Activated CD8-positive, alpha-beta memory T cell treated with anti-CD3 and anti-CD28 coated beads, Interleukin-2, amount 50 U/mL, for 4 hours (primary cell): ENCODE measurements at regions not wholly inside any gene's neighbourhood (a gene's known extent, or its start where the extent isn't known, plus 50 kb on each side); places are given as distances from the start of the nearest gene placed in this dataset.

Source experiments
- DNase-seq: peaks from one replicate; pipeline ENCODE4 v3.0.0-alpha.2; 2020

DNA sequence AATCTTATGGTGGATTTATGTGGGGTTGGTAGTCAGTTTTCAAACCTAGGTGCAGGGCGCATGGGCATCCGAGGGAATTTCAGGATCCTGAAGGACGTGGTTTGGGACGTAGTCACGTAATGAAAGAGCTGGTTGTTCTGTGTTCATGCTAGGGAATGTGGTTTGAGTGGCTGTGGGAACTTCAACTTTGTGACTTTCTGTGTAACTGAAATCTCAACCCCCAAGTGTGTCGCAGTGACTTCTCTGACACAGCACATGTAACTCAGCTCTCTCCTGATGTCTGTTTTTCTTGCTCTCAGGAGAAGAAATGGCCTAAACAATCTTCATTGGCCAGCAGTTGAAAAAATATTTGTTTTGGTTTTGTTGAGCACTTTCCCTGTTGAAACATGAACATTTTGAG, 199.0 kb downstream of the PTEN start:
- no peak for DNase-seq

DNA sequence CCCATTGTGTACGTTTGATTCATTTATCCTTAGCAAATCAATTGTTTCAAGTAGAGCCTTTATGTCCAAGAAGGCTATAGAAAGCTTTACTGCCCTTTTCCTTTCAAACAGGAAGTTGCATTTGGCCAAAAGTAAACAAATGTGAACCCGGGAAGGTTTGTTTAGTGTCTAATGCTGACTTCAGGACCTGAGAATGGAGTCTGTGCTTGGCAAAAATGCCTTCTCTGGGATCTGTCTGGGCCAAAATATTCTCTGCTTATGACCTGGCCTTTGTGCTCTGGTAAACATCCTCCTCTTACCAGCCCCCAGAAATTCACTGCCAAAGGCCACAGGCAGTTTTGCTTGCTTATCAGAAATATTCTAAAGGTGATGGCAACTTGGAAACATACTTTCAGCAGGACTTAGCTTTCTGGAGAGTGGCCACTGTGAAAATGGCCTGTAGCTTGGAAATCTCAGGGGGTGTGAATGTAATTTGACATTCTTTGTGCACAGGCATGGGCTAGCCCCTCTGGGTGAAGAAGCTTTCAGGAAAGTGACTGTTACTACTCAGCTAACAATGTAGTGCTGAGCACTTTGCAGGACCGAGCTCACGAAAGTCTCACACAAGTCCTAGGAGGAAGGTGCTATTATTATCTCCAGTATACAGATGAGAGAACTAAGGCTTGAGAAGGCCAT, 199.5 kb downstream of the PTEN start:
- no peak for DNase-seq

DNA sequence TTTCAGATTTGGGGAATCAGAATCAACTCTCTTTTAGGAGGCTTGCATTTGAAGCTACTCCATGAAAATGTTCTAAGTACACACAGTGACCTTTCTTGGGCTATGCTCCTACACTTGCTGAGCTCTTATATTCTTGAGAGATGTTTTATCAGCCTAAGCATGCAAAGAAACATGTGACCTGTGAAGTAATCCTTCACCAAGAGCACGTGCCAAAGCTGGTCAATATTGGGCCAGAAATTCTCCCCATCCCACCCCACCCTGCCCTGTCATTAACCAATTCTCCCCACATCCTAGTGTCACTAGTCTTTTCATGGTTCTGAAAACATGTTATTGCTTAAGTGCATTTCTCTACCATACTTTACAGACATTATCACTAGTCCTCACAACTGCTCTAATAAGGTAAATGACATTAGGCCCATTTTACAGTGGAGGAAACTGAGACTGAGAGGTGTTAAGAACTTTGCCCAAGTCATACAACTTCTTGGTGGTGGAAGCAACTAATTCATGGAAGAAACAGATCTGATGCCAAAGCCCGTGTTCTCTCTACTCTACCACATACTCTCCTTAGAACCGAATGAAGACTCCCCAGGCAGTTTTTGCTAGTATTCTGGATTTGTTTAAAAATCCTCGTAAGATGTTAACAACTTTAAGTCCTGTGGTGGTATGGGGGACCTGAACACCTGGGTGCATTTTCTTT, 200.6 kb downstream of the PTEN start:
- DNase-seq: no peak

DNA sequence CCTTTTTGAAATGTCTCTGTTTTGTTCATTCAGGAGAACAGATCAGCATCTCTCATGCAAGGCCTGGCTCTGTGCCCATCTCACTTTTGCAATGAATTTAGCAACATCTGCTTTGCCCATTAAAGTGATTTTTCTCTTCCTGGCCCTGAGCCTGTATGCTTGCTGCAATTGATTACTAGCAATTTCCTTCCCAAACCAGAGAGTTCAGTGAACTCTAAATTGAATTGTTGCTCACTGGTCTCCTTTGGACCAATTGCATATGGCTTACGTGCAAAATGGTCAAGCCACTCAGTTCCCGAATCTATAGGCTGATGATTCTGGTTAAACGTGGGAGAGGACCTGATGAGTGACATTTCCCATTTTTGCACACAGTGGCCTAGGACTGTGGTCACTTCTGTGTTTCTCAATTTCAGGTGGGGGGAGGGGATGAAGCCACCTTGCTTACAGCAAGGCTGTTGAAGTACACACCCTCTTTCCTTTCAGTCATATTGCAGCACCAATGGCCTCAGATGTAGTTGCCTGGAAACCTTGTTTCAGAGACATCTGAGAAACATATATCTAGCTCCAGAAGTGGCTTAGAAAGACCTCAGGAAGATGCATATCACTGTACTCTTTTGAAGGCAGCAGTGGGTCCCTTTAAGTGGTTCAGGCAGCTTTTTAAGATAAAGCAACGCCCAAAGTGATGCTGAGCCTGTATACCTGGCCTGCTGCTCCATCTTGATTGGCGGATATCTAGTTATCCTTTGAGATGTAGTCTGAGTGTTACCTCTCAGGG, 201.4 kb downstream of the PTEN start:
- no peak for DNase-seq

DNA sequence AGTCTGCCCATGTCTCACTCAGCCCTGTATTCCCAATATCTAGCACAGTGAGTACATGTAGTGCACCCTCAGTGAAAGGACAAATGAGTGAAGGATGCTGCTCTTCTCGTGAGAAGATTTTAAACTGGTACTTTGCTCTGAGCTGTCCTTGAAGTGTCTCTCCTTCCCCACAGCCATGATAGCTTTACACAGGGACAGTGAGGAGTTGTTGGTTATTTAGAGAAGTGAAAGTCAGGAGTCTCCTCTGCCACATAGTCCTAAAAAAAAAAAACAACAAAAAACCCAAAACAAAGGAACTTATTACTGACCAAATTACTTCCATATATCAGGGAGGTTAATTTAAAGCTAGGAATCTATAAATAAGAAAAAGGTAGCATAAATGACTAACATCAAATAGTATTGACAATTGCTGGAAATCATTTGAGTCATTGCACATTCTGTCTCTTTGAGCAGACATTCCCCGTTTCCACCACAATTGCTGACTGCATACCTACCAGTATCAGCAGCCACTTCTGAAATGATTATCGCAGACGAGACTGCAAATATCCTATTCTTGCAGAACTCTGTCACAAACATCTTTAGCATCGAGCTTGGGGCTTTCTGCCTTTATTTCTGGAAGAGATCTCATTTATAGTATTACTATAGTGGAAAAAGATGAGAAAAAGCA, 202.1 kb downstream of the PTEN start:
- DNase-seq: no peak

DNA sequence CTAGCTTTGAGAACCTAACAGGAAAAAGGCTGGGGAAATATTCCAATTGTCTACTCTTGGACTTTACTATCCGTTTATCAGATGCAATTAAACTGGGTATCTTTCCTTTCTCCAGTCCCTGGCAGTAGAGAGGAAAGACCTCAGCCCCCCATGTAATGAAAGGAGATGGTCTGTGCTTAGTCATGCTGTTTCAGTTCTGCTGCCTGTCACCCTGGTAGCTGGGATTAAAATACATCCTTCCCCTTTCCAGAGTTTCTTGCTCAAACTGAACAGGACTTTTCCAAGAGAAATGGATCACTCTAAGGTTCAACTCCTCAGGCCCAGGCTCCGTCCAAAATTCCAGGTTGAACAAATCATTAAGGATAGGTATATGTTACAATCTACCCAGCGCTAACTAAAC, 202.9 kb downstream of the PTEN start:
- no peak for DNase-seq

DNA sequence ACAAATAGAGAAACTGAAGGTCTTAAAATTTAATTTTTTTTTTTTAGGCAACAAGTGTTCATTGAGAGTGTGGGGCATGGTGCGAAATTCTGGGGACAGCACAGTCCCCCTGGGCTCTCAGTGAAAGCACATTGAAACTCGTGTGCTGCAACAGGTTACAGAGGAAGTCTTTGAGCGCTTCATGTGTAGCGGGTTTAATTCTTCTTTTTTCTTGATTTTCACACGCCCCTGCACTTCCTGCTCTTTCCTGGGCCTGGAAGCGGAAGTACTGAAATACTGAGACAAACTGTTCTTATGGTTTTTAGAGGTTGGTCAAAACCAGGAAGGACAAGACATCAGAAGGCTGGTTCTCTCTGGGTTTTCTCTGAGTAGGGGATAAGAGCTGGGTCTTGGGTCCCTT, 203.5 kb downstream of the PTEN start:
- no peak for DNase-seq

DNA sequence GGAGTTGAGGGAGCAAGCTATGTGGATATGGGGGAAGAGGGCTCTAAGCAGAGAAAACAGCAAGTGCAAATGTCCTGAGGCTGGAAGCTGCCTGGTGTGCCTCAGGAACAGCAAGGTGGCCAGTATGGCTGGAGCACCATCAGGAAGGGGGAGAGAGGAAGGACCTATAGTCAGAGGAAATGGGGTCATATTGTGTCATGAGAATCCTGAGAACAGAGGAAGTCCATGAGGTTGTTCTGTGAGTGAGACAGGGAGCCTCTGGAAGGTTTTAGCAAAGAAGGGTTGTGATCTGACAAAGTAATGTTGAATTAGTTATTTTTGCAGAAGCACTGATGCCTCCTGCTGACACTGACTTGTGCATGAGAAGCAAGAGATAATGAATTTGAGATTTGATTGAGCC, 204.3 kb downstream of the PTEN start:
- no peak for DNase-seq

DNA sequence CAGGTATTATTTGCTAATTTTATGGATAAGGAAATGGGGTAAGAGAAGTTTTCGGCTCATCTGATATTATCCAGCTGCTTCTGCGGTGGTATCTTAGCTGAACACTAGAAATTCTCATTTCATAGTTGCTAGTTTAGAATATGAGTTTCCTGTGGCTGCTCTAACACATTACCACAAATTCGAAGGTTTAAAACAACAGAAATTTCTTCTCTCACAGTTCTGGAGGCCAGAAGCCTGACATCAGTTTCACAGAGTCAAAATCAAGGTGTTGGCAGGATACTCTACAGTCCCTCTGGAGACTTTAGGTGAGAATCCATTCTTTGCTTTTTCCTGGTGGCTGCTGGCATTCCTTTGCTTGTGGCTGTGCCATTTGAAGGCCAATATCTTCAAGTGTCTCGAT, 205.9 kb downstream of the PTEN start:
- no peak for DNase-seq

DNA sequence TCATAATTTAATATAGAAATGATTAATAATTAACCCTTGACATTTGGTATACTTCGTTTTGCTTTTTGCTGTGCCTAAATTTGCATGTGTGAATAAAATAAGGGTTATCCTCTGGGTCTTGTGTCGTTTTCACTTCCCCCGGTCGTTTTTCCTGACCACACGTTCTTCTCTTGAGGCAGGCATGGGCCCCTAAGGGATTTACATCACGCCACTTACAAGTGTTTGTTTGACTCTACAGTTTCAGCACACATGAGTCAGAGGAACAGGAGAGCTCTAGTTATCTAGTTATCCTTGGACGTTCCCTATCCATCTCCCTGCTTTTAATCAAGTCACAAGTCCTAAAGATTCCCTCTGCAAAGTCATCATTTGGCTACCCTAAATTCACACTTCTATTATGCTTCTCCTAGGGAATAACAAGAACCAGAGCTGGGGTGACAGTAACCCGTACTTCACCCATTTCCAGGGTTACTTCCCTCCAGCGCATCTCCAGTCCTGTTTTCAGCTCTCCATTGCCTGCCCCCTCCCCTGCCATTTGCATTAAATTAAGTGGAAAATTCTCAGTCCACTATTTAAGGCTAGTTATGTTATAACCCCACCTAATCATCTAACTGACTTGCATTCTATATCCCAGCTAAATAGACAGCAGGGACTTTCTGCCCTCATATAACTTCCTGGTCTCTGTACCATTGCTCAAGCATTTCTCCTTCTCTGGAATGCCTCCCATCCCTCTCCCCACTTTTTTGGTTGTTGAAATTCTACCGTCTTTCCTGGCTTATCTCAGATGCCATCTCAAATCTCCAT, 206.9 kb downstream of the PTEN start:
- no peak for DNase-seq

DNA sequence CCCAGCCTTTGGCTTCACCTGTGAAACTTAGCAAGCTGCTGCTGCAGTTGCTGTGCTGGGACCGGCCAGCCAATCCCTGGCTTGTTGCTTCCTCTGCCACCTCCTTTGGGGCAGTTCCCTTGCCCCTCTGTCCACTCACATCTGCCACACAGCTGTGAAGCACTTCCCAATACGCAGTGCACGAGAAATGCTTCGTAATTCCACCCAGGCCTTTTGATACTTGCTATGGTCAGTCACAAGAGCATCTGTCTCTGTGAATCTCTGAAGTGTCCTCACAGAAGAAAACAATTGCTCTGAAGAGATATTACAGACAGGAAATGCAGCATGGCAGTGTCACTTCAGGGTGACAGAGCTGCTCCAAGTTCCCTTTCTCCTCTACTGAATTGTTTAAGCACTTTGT, 208.5 kb downstream of the PTEN start:
- DNase-seq: no peak

DNA sequence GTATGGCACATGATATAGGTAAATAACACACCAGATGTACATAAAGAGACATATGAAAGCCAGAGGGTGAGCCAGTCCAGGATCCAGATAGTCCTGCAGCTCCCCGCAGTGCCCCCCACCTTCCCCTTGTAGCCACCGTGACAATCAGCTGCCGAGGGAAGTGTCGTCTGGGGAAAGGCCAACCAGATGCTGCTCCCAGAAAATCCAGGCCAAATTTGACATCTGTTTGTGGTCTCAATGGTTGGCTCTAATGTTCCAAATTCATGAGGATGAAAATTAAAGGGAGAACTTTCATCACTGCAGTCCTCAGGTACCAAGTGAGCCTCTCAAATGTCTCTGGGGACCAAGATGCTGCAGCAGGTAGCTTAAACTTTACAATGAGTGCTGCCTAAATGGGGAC, 210.3 kb downstream of the PTEN start:
- DNase-seq: no peak

DNA sequence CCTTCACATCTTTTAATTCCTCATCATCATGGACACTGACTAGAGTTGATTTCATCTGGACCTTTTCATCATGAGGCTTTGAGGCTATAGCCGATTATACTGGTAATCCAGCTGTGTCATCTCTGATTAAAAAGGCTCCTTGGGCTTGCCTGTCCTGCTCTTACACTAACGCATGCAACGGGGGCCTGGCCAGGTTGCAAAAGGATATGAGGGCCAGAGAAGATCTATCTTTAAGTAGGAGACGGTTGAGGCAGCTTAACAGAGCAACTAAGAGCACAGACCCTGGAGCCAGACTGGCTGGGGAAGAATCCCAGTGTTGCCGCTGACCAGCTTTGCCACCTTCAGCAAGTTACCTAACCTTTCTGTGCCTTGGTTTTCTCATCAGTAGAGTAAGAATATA, 211.5 kb downstream of the PTEN start:
- no peak for DNase-seq

DNA sequence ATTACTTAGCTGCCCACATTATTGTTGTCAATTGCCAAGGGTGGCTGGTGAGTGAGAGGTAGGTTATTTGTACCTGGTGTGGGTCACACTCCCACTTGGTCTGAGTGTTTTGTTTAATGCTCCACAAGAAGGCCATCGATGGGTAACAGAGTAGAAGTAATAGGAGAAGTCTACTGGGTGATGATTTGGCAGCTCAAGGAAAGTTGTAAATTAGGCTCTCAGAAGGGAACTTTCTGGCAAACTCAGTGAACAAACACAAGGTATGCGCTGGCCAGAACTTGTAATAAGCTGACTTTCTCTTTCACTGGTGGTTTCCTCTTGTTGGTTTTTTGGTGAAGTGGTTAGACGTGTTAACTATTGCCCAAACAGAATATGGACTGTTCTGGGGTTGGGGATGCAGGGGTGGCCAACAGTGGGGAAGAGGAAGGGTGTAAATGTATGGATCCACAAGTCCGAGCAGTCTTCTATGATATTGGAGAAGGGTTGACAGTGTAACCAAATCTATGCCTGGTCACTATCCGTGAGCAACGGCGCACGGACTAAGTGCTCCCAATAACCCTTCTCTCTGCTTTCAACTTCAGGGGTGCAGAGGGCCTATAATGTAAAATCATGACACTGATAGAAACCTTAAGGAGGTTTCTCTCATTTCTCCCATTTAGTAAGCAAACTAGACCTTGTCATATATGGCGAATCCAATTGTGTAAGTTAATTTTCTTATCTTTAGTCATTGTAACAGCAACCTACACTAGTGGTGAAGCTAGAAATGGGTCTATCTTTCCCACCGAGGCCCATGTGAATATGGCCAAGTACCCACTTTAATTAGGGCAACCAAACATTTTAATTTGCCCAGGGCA, 212.8 kb downstream of the PTEN start:
- DNase-seq: no peak

DNA sequence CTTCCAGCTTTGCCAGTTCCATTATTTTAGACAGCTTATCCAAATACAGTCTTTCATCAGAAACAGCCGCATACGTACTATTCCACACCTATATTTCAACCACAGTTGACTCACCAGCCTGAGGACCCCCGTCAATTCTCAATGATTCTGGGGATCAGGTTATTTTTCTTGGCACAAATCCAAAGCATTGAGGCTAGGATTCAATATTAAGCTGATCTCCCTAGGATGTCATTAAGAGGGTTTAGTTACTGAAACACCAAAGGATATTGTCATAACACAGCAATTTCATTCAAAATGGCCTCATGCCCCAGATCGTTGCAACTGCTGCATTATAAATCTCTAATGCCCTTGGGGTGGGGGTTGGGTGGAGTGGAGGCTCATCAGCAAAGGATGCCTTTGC, 214.6 kb downstream of the PTEN start:
- DNase-seq: no peak

DNA sequence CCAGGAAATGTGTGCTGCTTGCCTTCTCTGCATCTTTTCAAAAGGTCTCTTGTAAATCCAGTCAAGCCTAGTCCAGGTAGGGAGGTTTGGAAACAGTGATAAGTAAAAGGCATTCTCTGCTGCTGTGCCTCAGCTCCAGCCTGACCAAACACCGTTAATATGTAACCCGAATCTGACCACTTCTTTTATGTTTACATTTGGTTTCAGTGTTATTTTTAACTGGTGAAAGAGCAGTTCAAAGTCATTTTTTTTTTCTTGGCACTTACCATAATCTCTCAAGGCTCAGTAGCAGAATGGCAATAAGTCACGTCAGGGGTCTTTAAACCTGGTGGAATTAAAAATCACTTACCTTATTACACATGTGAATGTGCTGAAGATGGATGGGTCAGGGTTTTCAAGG, 216.8 kb downstream of the PTEN start:
- DNase-seq: no peak

DNA sequence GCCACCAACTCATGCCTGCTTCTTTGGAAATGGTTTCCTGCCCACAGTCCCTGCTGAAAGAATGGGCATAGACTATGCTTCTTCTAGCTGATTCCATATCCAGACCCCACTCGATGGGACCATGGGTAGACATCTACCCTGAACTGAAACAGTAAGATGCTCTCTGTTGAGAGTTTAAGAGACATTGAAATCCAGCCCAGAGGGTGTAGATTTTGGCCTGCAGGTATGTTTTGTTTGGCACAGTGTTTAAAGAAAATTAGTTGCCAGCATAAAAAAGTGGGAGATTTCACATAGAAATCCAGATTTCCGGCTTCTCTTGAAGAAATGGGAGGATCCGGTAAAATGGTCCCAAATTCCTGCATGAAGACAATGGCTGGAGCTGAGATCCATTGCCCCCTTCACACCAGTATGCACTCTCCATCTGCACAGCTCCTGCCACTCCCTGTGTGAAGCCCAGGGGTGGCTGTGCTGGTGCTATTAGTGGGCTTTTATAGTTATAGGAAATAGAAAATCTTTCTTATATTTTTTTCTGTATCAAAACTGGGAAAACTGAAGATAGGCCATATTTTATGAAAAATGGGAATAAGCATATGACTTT, 218.1 kb downstream of the PTEN start:
- DNase-seq: no peak

DNA sequence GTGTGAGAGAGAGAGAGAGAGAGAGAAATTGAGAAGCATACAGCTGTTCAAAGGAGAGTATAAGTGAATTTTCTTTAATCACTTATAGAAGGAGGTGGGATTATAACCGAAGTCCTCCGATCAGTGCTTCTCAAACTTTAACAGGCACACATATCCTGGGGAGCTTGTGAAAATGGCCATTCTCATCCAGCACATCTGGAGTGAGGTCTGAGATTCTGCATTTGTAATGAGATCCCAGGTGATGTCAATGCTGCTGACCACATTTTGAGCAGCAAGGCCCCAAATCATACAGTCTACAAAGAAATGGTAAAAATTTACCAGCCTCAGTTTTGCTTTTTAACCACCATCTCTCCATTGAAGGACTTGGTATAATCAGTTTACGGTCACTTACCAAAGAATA, 219.0 kb downstream of the PTEN start:
- no peak for DNase-seq

DNA sequence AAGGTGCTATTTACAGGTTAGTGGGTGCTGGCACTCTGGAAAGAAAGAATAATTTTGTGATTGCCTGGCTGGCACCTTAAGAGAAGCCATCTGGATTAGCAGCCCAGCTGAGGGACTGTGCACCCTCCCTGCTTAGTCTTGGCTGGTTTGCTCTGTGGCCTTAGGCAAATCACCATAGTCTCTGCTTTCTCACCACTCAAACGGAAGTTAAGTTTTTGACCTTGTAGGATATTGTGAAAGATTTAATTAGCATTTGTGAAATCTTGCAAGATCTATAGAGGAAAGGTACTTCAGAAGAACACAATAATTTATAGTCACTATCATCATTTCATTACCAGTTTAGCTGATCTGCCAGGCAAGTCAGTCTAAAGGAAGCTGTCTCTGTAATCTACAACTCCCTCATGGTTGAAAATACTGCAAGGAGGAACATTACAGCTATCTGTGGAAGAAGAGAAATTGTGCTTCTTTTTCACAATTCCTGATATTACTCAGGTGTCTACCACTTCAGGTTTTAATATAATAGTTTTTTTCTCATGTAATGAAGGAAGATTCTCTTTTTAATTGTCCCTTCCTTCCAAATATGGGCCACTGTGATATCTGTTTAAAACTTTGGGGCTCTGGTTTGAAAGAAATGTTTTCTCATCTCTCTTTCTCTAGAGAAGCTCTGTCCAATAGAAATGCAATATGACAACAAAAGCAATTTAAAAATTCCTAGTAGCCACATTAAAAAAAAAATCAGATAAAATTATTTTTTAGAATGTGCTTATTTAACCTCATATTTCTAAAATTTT, 219.6 kb downstream of the PTEN start:
- no peak for DNase-seq

DNA sequence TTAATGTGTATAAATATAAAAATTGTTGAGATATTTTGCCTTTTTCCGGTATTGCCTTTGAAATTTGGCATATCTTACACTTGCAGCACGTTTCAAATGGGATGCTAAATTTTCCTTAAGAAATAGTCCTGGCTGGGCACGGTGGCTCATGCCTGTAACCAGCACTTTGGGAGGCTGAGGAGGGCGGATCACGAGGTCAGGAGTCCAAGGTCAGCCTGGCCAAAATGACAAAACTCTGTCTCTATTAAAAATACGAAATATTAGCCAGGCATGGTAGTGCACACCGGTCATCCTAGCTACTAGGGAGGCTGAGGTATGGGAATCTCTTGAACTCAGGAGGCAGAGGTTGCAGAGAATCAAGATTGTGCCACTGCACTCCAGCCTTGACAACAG, 220.2 kb downstream of the PTEN start:
- no peak for DNase-seq
